Activated CD4-positive, alpha-beta T cell treated with anti-CD3 and anti-CD28 coated beads for 48 hours (primary cell): ENCODE measurements at regions not wholly inside any gene's neighbourhood (a gene's known extent, or its start where the extent isn't known, plus 50 kb on each side); places are given as distances from the start of the nearest gene placed in this dataset.

Experiments used
- DNase-seq: peaks from one replicate; pipeline ENCODE4 v3.0.0-alpha.2; 2020

GRCh38 chr17:5635949-5636348 is 51.6 kb upstream of the NLRP1 start:
- no peak for DNase-seq

GRCh38 chr17:5638596-5638995 is 54.3 kb upstream of the NLRP1 start:
- DNase-seq: no peak

DNA sequence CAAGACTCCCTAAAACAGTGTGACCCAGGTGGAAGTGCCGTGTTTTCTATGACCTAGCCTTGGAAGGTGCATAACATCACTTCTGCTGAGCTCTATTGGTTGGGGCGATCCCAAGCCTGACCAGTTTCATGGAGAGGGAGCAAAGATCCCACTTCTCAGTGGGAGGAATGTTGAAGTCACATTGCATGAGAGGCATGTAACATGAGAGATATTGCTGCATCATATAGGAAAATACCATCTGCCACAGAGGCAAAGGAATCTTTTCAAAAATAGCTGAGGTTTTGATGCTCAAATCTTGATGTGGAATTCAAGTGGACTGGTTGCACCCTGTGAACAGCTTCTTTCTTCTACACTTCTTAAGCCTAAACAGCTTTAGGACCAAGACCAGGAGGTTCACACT is 56.4 kb upstream of the NLRP1 start:
- no peak for DNase-seq

GRCh38 chr17:5642752-5643151 is 58.4 kb upstream of the NLRP1 start:
- no peak for DNase-seq

- DNase-seq: no peak
Observed at GRCh38 chr17:5644065-5644464, 59.8 kb upstream of the NLRP1 start.

DNA sequence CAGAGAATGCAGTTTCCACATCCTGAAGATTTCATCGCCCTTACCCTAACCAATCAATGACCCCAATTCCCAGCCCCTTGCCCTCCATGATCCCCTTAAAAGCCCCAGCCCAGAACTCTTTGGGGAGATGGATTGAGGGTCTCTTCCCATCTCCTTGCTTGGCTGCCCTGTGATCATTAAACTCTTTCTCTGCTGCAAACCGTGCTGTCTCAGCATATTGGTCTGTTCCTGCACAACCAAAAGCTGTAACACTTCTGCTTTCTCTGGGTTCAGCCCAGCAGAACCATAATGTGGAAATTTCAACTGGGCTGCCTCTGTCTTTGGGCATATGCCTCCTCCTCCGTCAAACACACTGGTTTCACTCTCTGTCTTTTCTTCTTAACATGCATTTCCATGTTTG is 67.0 kb upstream of the NLRP1 start:
- DNase-seq: no peak

GRCh38 chr17:5661491-5662125 is 77.3 kb upstream of the NLRP1 start:
- DNase-seq: no peak

GRCh38 chr17:5662409-5663085 is 78.2 kb upstream of the NLRP1 start:
- DNase-seq: no peak

- DNase-seq: no peak
Observed at GRCh38 chr17:5665164-5665563, 80.9 kb upstream of the NLRP1 start.

GRCh38 chr17:5667871-5668270 is 83.6 kb upstream of the NLRP1 start:
- DNase-seq: no peak

DNA sequence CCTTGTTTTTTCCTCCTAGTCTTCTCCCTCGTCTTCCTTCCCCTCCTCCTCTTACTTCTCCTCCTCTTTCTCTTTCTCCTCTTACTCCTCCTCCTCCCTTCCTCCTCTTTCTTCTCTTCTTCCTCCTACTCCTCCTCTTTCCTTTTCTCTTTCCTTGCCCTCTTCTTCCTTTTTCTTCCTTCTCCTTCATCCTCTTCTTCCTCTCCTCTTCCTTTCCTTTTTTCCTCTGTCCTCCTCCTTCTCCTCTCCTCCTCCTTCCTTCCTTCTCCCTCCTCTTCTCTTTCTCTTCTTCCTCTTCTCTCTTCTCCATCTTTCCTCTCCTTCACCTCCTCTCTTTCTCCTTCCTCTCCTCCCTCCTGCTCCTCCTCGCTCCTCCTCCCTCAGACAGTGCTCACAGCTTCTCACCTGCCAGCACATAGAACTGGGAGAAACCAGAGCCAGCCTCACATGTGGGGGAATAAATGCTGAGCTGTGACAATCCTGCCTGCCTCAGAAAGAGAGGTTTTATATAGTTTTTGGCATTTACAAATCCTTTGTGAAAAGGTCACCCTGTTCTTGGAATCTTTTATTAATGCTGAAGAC is 84.3 kb upstream of the NLRP1 start:
- DNase-seq: no peak

DNA sequence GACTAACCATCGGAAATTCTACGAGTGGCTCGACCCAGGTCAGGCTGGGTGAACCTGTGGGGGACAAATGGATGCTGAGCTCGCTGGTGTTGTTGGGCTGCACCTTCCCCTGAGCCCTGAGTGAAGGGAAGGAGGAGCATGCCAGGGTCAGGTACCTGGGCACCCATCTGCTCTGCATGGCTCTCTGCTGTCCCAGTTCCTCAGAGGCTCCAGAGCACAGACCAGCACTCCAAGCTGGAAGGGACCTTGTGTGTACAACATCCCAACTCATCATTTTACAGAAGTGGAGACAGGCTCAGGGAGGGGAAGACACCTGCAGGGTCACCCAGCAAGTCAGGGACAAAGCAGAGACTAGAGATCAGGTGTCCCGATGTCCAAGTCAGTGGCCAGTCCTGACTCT is 84.9 kb upstream of the NLRP1 start:
- DNase-seq: no peak

DNA sequence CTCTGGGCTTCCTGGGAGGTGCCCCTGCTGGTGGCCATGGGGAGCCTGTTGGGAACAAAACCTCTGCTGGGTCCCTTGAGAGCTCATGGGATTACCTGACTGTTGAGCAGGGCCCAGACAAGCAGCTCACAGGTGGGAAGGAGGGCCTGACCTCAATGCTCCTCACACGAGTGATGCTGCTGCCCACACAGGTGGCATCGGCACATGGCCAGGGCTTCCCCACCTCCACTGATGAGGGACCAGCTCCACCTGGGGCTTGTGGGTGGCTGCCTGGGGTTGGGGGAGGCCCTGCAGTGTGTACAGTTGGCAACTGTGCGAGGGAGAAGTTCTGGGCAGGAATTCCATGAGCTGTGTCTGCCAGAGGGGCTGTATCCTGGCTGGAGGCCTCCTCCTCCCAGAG is 87.8 kb upstream of the NLRP1 start:
- no peak for DNase-seq

- DNase-seq: no peak
Observed at GRCh38 chr17:5672815-5673430, 88.6 kb upstream of the NLRP1 start.

- DNase-seq: no peak
Observed at GRCh38 chr17:5675625-5676421, 91.5 kb upstream of the NLRP1 start.

DNA sequence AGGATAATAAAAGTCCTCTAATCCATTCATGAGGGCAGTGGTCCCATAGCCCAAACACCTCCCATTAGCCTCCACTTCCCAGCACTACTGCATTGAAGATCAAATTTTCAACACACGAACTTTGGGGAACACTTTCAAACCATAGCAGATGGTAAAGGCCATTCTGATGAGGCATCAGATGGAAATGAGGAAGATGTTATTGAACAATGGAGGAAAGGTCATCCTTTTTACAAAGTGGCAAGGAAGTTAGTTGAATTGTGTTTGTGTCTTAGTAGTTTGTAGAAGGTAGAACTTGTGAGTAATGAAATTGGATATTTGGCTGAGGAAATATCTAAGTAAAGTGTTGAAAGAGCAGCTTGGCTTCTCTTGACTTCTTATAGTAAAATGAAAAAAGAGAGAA is 93.3 kb upstream of the NLRP1 start:
- DNase-seq: no peak

DNA sequence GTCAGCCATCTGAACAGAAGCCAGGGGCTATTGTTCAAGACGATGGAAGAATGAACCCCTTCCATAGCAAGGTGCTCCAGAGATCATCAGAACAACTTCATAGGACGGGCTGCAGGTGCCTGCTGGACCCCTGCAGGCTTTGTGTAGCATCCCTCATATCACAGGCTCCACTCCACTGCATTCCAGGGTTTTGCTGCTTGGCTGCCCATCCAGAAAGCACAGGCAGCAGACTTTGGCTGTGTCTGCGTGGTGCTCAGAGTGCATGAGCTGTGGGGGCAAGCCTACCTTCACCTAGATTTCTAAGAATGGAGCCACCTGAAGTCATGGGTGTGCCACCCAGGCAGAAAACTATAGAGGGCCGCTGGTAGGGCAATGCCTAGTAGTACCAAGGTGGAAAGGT is 93.9 kb upstream of the NLRP1 start:
- no peak for DNase-seq

GRCh38 chr17:5680766-5681165 is 96.5 kb upstream of the NLRP1 start:
- no peak for DNase-seq

DNA sequence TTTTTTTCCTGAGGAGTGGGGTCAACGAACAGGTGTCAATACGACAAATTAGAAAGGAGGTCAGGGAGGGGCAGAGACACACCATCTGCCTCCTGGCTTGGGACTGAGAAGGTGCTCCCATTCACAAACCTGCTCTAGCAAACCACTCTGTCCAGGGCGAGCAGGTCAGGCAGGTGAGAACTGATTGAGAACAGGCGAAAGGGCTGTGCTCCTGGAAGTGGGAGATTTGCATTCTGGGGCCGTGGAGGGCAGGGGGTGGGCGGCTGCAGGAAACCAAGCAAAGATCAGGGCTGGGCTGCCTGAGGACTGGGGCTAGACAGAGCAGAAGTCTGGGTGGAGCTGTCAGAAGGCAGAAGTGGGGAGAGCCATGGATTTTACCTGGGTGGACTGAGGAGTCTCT is 98.9 kb upstream of the NLRP1 start:
- DNase-seq: no peak

DNA sequence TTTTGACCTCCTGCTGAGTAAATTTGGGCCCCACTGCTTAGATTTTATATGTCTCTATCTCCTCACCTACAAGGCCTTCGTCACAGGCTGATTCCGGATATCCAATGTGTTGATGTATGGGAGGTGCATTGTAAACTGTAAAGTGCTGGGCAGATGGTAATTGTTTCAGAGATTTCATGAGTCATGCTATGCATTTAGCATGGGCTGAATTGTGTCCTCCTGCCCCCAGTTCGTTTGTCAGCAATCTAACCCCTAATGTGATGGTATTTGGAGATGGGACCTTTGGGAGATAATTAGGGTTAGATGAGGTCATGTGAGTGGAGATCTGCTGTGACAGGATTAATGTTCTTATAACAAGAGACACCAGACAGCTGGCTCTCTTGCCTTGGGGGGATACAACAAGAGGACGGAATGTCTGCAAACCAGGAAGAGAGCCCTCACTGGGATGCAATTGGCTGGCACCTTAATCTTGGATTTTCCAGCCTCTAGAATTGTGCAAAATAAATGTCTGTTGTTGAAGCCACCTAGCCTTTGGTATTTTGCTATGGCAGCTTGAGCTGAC is 101.8 kb upstream of the NLRP1 start:
- no peak for DNase-seq

DNA sequence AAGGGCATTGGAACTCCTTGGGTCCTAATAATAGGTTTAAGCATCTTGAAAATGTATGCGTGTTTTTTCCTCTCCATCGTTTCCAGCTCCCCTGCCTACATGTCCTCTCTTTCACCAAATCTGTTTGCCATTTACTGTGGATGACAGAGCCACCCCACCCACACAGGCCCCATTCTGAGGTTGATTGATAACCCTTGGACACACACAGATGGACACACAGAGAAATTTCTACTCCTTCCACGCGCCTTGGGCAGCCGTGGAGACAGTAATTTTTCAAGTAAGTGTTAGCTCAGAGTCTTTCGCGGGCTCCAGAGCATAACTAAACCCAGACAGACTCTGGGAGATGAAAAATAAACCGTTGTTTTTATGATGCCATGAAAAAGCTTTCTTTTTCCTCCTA is 103.3 kb upstream of the NLRP1 start:
- DNase-seq: no peak

DNA sequence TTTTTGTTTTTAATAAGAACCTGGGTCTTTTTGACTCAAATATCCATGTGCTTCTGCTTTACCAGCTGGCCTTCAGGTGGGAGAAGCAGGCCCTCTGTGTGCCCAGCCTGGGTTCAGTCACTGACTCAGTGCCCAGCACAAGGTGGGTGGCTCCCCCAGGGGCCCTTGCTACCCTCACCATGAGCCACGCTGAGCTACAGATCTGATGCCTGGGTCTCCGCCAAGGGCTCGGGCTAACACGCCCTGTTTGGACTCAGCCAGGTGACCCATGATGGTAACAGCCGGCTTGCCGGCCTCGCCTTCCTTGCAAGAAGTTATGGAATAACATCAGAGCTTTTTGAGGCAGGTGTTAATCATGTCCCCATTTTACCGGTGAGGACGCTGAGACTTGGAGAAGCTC is 109.5 kb upstream of the NLRP1 start:
- DNase-seq: no peak

DNA sequence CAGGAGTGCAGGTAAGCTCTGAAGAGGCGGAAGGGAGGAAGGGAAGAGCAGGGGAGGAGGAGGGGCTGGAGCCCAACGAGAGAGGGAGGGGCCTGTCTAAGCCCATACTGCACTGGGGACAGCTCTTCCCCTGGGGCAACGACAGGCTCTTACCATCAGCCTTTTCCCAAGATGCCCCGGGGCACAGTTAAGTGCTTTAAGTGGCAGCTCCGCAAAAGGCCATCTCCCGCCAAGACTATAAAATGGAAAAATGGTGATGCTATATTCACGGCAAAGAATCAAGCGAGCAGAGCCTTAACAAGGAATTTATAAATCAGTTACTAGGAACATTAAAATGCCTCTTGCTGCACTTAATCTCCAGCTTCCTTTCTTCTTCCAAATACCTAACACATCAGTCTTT is 110.2 kb upstream of the NLRP1 start:
- DNase-seq: no peak
